22Rv1 (cell line): ENCODE measurements at regions not wholly inside any gene's neighbourhood (a gene's known extent, or its start where the extent isn't known, plus 50 kb on each side); places are given as distances from the start of the nearest gene placed in this dataset.

Experiments used
- ZFX ChIP-seq: fragments of 450-650 bp; IDR thresholded peaks from 2 replicates; pipeline ENCODE4 v1.6.1; 2017; ENCODE audit warnings: antibody characterized with exemption, borderline replicate concordance
- TF ChIP-seq, protein P1 (sequence below): fragments of 450-650 bp; IDR thresholded peaks from 2 replicates; pipeline ENCODE4 v1.5.1; 2017; ENCODE audit warnings: mild to moderate bottlenecking

GRCh38 chr5:39618391-39618790 lies 193.6 kb upstream of the DAB2 start:
- TF ChIP-seq, protein P1, sequence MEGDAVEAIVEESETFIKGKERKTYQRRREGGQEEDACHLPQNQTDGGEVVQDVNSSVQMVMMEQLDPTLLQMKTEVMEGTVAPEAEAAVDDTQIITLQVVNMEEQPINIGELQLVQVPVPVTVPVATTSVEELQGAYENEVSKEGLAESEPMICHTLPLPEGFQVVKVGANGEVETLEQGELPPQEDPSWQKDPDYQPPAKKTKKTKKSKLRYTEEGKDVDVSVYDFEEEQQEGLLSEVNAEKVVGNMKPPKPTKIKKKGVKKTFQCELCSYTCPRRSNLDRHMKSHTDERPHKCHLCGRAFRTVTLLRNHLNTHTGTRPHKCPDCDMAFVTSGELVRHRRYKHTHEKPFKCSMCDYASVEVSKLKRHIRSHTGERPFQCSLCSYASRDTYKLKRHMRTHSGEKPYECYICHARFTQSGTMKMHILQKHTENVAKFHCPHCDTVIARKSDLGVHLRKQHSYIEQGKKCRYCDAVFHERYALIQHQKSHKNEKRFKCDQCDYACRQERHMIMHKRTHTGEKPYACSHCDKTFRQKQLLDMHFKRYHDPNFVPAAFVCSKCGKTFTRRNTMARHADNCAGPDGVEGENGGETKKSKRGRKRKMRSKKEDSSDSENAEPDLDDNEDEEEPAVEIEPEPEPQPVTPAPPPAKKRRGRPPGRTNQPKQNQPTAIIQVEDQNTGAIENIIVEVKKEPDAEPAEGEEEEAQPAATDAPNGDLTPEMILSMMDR, result no peak
- TF ChIP-seq ZFX, result no peak
